ENCODE measurements at regions not wholly inside any gene's neighbourhood (a gene's known extent, or its start where the extent isn't known, plus 50 kb on each side); places are given as distances from the start of the nearest gene placed in this dataset.

DNA sequence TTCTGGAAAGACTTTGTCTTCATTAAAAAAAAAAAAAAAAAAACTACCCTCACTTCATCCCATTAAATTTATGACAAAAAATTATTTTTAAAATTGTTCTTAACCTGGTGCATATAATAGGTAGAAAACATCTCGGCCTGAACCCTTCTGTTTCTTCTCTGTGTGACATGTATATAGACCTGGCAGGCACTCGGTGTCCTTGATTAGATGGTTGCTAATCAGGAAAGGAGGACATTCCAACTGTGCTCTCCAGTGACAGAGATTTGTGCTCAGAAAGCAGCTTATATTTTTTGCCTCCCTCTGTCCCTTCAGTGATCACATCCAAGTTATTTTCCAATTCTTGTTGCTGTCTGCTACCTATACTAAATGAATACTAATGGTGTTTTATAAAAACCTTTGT lies 355.6 kb downstream of the CBLL2 start:
- no peak for TF ChIP-seq ESRRG (CRISPR knock-in tag; IDR thresholded peaks at IDR 0.05)
- no peak for TF ChIP-seq TSHZ2 (CRISPR knock-in tag; IDR thresholded peaks at IDR 0.05)
- TF ChIP-seq GLIS3 (CRISPR knock-in tag; IDR thresholded peaks at IDR 0.05), result no peak
- no peak for TF ChIP-seq ZFP30 (CRISPR knock-in tag; IDR thresholded peaks at IDR 0.05)
- TF ChIP-seq RARB (CRISPR knock-in tag; IDR thresholded peaks at IDR 0.05), result no peak
- TF ChIP-seq CSDC2 (CRISPR knock-in tag; IDR thresholded peaks at IDR 0.05), result no peak
- no peak for TF ChIP-seq CSRNP3 (CRISPR knock-in tag; IDR thresholded peaks at IDR 0.05)
- TF ChIP-seq ZFP3 (CRISPR knock-in tag; IDR thresholded peaks at IDR 0.05), result no peak
- TF ChIP-seq ZC3H10 (CRISPR knock-in tag; IDR thresholded peaks at IDR 0.05), result no peak
- TF ChIP-seq ZNF565 (CRISPR knock-in tag; conservative IDR thresholded peaks at IDR 0.05; ENCODE audit: low read depth), result no peak
- TF ChIP-seq CREB5 (CRISPR knock-in tag; IDR thresholded peaks at IDR 0.05; ENCODE audit: low read depth), result no peak
- ATAC-seq, result no peak

DNA sequence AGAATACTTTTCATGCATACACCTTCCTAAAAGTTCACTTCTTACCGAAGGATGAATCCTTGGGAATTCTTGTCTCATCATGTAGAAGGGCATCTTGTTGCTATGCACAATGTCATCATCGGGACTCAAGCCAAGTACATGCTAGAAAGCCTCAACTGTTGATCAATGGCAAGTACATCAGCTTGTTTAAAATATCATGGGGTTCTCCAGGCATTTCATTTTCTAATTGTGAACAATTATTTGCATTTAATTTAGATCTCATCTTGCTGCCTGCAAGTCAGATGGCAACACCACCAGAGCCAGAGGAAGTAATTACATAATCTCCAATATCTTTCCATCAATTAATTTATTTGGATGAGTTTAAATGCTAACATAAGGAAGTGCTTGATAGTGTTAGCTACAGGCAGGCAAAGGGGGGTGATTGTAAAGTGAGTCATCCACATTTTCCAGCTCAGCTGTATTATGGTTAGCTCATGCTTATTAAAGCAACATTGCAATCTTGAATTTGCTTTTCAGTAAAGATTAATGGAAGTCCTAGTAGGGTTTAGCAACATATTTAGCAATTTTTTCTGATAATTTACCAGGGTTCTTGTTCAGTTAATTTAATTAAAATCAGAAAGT lies 356.5 kb downstream of the CBLL2 start:
- no peak for ATAC-seq
- TF ChIP-seq POU6F1 (CRISPR knock-in tag; IDR thresholded peaks at IDR 0.05; ENCODE audit: borderline replicate concordance, low read depth) (no peak), OSR1 (CRISPR knock-in tag; IDR thresholded peaks at IDR 0.05) (no peak), ZNF70 (CRISPR knock-in tag; IDR thresholded peaks at IDR 0.05) (no peak), ISL1 (CRISPR knock-in tag; IDR thresholded peaks at IDR 0.05) (peak; percentile 47), TCF4 (CRISPR knock-in tag; IDR thresholded peaks at IDR 0.05; ENCODE audit: borderline replicate concordance) (peak; percentile 78)

DNA sequence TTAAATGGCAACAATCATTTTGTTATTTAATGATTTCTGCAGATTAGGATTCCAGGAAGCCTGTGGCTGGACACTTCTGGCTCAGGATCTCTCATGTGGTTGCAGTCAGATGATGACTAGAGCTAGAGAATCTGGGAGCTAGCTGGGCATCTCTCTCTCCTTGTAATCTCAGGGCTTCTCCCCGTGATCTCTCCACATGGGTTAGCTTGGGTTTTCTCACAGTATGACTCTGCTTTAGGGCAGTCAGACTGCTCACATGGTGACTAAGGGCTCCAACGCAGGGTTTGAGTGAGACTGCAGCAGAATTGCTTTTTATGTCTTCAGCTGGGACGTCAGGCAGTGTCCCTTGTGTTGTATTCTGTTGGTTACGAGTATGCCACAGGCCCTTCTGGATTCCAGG lies 361.4 kb downstream of the CBLL2 start:
- no peak for ATAC-seq

More for the DNA sequence above, 361.4 kb downstream of the CBLL2 start:
- TF ChIP-seq PPARA (CRISPR knock-in tag; IDR thresholded peaks at IDR 0.05; ENCODE audit: borderline replicate concordance) (no peak), ZNF70 (CRISPR knock-in tag; IDR thresholded peaks at IDR 0.05) (no peak), ZNF8 (CRISPR knock-in tag; IDR thresholded peaks at IDR 0.05) (no peak), PATZ1 (CRISPR knock-in tag; IDR thresholded peaks at IDR 0.05; ENCODE audit: borderline replicate concordance) (no peak), SNAI2 (CRISPR knock-in tag; IDR thresholded peaks at IDR 0.05) (no peak), ESRRG (CRISPR knock-in tag; IDR thresholded peaks at IDR 0.05) (no peak), POU6F1 (CRISPR knock-in tag; IDR thresholded peaks at IDR 0.05; ENCODE audit: borderline replicate concordance, low read depth) (no peak), ARNTL (CRISPR knock-in tag; IDR thresholded peaks at IDR 0.05; ENCODE audit: borderline replicate concordance, low read depth) (no peak), TSHZ2 (CRISPR knock-in tag; IDR thresholded peaks at IDR 0.05) (no peak)
